ENCODE measurements at regions not wholly inside any gene's neighbourhood (a gene's known extent, or its start where the extent isn't known, plus 50 kb on each side); places are given as distances from the start of the nearest gene placed in this dataset.
A peak's percentile ranks its signal among the peaks of the same experiment; 100 is the strongest.

DNA sequence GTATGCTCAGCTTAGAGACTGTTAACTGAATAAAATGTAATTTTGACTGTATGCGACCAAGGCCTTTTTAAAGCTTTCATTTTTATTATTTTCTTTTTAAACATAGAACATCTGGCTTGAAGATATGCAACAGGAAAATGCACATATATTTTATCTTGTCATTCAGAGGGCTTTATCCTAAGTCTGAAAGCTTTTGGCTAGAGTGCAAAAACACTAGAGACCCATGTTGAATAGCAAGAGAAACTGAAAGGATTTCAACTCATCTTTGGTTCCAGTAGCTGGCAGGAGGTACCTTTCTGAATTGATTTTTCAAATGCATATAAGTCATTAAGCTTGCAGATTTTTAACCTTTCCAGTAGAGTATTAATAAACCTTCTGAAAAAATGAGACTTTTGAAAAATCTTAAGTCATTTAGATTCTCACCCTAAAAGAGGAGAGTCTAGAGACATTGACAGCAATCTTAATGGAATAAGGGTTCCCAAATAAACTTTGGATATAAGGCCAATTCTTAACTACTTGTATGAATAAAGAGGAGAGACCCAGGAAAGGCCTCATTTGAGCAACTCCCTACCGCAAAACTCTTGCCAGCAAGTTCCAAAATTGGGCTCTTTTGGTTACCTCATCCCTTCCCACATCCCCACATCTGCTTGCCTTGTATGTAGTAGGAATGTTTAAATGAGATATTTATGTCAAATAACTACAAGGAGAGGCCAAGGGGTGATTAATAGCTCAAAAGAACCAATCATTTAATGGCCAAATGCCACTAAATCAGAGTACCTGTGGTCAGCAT is 454.4 kb downstream of the HTR7 start:
- DNase-seq (ENCODE audit: low read depth in 2 of 2) = no peak

DNA sequence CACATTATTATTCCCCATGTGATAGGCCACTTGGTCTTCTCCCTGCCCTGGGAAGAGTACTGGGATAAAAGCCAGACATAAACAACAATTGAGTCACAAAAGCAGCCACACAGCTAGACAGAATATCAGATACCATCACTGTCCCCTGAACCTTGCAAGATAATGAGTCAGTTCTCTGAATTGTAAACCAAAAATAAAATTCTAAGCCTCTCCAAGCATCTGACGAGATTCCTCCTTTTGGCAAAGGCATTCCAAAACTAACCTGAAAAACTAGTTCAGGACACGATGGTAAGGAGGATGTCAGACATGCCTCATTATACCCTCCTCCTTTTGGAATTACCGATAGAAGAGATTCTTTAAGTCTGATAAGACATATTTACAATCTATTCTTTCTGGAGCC is 450.7 kb downstream of the HTR7 start:
- DNase-seq (ENCODE audit: low read depth in 2 of 2) = peak in 1 of 2 donors; percentile 10

DNA sequence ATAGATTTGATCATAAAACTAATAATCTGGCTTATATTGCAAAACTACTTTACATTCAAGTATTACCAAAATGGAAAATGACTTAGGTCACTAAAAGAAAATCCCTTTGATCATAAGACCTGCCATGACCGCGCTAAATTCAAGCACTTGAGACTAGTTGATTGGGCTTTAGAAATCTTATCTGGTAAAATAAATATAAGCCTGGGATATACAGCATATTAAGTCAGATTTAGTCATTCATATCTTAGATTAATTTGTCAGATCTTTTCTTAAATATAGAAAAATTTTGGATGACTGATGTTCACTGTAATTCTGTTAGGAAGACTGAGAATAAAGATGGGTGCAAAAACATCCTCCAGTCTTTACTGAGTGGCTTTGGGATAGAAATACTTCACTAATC is 450.0 kb downstream of the HTR7 start:
- no peak for DNase-seq (ENCODE audit: low read depth in 2 of 2)

DNA sequence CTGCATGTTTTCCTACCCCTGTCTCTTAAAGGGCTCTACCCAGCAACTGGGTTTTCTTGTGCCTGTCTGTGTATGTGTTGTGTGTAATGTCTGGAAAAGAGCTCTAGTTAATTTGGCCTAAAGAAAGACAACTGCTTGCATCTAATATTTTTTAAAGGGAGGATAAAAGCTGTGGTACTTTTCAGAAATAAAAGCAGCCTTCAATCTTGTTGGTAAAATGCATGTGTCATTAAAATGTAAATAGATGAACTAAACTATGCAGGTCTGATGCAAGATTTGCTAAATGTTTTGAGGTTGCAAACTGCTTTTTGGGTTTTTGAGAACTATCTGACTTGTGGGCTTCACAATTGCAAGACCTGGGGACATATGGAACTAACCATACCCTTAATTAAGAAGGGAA is 445.3 kb downstream of the HTR7 start:
- no peak for DNase-seq (ENCODE audit: low read depth in 2 of 2)

DNA sequence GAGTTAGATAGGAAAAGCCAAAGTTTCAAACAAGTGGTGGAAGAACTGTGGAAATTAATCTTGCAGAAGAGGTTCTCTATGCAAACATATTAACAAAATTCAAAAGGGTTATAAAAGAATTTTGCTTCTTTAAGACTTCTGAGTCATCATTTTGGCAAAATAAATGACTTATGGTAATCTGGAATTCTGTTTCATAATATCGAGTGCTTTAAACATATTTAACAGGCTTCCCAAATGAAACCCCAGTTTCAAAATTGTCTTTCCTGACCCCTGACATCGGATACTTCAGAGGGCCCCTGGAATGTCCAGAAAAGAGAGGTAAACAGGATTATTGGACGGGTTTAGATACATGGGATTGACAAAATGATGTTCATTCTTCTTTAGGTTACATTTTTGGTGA is 444.6 kb downstream of the HTR7 start:
- DNase-seq (ENCODE audit: low read depth in 2 of 2) = no peak

DNA sequence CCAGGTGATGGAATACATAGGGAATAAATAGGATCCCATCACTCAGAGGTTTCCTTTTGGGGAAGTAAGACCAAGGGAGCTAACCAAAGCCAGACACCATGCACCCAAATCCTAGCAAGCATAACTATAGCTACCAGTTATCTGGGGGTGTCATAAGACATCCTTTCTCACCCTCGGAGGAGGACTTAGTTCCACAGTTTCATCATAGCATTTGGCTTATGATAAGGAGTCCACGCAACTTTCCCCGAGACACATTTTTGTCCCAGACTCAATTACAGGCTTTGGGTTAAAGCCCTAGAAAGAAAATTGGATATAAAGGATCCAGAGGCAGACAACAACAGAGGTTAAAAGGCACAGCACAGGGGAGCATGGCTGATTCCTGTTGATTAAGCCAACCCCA is 442.9 kb downstream of the HTR7 start:
- no peak for DNase-seq (ENCODE audit: low read depth in 2 of 2)

DNA sequence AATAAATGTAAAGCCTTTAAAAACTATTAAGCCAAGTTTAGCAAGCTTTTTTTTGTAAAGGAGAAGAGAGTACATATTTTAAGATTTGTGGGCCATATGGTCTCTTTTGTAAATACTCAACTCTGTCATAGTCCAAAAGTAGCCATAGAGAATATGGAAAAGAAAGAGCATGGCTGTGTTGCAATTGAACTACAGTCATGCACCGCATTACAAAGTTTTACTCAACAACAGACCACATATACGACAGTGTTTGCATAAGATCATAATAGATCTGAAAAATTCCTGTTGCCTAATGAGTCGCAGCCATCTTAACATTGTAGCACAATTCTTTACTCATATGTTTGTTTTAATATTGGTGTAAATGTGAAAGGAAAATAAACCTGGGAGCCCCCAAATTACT is 440.8 kb downstream of the HTR7 start:
- no peak for DNase-seq (ENCODE audit: low read depth in 2 of 2)

DNA sequence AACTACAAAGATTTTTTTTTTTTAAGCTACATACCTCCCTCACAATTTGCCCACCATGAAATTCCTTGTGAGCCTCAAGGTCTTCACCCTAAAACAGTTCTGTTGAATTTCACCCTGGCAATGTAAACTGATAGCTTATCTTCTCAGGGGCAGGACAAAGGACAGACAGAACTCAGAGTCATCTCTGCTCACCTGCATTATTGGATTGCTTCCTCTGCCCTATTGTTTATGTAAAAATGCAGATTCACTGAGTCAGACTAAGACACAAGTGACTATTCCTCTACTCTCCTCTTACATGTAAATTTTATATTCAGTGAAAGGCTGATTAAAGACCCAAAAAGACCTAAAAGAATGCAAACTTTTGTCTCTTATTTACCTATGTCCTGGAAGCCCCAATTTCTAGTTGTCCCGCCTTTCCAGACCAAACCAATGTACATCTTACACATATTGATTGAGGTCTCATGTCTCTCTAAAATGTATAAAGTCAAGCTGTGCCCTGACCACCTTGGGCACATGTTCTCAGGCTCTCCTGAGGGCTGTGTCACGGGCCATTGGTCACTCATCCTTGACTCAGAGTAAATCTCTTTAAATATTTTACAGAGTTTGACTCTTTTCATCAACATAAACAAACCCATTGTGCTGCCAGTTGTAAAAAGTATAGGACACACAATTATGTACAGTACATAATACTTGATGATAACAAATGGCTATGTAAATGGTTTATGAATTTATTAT is 440.2 kb downstream of the HTR7 start:
- no peak for DNase-seq (ENCODE audit: low read depth in 2 of 2)

DNA sequence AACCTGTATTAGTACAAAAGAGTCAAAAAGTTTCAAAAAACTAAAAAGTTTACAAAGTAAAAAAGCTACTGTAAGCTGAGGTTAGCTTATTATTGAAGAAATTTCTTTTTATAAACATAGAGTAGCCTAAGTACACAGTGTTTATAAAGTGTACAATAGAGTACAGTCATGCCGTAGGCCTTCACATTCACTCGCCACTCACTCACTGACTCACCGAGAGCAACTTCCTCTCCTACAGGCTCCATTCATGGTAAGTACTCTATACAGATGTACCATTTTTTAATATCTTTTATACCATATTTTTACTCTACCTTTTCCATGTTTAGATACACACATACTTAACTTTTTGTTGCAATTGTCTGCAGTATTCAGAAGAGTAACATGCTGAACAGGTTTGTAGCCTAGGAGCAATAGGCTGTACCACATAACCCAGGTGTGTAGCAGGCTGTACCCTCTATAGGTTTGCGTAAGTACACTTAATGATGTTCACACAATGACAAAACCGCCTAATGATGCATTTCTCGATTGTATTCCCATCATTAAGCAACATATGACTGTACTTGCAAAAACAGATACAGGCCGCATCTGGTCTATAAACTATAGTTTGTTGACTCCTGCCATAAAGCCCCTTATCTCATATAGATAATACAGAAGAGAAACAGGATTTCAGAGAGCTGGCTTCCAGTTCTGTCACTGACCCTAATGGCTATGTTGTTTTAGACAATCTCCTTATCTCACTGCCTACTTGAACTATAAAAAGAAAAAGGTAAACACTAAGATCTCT is 438.8 kb downstream of the HTR7 start:
- peak in 1 of 2 donors; percentile 80 for DNase-seq (ENCODE audit: low read depth in 2 of 2)

DNA sequence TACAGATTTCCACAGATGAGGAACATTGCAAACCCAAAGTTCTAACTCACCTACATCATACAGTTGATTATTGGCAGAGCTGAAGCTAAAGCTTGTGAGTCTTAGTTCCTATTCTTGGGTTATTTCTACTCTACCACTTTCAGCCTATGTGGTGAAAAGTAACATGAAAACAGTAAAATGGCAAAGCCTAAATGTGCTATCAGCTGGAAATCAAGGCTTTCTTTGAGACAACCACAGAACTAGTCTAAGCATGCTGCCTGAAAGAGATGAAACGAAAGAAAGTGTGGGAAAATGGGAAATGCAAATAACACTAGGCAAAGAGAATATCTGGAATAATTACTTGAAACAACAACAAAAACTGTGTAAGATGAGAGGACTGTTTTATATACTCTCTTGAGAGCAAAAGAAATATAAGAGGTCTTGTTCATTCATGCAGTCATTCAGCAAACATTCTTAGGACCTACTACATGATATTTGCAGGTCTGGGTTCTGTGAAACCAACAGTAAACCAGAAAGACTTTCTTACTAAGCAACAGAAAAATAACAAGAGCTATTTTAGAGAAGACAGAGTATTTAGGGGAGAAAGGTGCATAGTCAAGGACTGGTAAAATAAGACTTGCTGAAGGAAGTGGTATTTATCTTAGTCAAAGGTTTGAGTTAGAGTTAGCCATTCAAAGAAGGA is 437.1 kb downstream of the HTR7 start:
- no peak for DNase-seq (ENCODE audit: low read depth in 2 of 2)

DNA sequence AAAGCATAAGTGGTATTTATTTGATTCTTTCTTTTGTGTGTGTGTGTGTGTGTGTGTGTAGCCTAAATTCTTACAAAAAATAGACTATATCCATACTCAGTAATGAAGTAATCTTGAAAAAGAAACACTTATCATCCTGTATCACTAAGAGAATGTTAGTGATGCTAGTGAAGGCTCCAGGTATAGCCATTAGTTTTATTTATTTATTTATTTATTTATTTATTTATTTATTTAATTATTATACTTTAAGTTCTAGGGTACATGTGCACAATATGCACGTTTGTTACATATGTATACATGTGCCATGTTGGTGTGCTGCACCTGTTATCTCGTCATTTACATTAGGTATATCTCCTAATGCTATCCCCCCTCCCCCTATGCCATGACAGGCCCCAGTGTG is 436.0 kb downstream of the HTR7 start:
- no peak for DNase-seq (ENCODE audit: low read depth in 2 of 2)

DNA sequence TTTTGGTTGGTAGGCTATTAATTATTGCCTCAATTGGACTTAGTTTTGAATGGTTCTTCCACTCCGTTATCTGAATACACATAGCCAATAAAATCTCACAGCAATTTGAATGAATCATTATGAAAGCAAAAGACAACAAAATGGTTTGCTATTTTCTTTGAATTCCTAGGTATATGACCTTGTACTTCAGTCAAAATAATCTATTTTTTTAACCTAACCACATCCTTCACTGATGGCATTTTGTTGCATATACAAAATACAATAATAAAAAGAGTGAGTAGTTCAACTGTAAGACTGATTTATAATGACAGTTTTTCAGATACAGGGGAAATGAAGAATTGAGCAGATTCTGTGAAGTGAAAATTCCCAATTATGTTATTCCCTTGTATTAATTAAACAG is 433.1 kb downstream of the HTR7 start:
- no peak for DNase-seq (ENCODE audit: low read depth in 2 of 2)

DNA sequence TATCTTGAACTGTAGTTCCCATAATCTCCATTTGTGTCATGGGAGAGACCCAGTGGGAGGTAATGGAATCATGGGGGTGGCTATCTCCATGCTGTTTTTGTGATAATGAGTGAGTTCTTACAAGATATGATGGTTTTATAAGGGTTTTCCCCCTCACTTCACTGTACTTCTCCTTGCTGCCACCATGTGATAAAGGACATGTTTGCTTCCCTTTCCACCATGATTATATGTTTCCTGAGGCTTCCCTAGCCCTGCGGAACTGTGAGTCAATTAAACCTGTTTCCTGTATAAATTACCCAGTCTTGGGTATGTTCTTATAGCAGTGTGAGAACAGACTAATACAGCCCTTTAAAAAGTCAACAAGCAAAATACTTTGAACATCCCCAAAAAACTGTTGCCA is 427.7 kb downstream of the HTR7 start:
- peak in 1 of 2 donors; percentile 27 for DNase-seq (ENCODE audit: low read depth in 2 of 2)

DNA sequence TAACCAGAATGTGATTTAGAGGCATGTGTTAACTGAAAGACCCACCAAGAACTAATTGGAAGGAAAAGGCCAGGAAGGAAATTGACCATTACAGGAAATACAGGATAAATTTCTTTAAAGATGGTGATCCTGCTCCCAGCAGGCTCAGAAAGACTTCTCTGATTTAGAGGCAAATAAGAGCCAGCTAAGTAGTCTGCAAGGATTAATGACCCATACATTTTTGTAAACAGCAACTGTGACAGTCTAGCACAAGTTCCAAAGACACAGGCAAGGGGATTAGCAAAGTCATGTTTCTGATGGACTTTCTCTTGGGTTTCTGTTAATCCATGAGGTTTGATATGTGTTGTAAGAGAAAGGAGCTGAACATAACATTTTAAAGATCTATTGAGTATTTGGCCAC is 425.0 kb downstream of the HTR7 start:
- no peak for DNase-seq (ENCODE audit: low read depth in 2 of 2)

DNA sequence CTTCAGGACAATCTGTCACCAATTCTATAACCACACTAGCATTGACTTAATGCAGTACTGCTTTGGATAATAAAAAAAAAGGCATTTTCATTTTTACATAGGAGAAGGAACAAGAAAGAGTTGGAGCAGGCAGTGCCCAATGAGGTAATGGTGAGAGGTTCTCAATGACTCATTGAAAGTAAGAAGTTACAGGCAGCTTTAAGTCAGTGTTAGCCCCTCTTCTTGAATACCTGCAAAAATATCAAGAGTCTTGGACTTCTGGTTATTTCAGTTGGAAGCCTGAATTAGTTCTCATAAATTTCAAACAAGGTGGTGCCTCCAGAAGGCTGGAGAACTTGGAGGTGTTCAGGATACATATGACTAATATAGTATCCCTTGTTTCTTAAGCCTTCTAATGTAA is 422.5 kb downstream of the HTR7 start:
- DNase-seq (ENCODE audit: low read depth in 2 of 2) = no peak

DNA sequence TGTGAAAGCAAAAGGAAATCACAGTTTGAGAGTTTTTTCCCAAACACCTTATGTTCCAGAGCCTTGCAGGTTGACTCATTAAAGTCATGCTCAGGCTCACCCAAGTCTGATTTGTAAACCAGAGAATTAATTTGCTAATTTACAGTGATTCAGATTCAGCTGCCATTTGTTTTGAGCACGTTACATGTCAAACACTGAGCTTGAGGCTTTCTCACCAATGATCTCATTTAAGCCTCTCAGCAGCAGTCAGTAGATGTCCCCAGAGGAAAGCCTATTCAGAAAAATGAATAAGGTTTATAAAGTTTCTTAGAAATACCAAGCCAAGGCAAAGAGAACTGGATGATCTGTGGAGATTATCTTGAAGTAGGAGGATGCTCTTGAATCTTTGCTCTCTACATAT is 420.4 kb downstream of the HTR7 start:
- no peak for DNase-seq (ENCODE audit: low read depth in 2 of 2)

DNA sequence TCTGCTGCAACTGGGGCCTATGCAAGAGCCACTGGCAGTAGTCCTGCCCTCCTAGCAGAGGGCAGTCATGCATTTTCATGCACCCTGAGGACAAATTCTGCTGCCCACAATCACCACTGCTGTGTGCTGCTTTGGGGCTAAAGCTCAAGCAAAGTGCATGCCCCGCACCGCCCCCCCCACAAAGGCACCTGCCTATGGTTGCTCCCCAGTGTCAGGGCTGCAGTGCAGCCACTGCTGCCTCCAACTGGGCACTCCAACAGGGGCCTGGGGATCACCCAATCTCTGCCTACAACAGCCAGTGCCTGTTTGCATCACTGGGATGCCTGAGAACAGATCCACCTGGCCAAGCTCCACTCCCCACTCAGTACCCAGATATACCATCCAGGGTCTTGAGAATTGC is 417.0 kb downstream of the HTR7 start:
- DNase-seq (ENCODE audit: low read depth in 2 of 2) = no peak

DNA sequence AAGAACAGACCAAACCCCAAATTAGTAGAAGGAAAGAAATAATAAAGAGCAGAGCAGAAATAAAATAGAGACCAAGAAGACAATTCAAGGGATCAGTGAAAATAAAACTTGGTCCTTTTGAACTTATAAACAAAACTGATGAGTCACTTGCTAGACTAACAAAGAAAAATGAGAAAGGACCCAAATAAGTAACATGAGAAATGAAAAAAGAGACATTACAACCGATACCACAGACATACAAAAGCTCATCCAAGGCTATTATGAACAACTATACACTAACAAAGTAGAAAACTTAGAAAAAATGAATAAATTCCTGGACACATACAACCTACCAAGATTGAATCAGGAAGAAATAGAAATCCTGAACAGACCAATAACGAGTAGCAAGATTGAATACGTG is 414.5 kb downstream of the HTR7 start:
- DNase-seq (ENCODE audit: low read depth in 2 of 2) = no peak

DNA sequence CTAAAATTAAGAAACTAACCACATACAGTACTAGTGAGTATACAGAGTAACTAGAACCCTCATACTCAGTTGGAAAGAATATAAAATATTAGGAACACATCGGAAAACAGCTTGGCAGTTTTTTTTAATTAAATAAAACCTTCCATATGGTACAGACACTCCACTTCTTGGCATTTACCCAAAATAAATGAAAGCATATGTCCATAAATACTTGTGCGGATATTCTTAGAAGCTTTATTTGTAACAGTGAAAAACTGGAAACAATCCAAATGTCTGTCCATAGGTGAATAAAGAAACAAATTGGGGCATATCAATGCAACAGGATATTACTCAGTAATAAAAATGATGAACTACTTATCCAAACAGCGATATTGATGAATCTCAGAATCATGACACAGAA is 410.0 kb downstream of the HTR7 start:
- peak in 1 of 2 donors; percentile 35 for DNase-seq (ENCODE audit: low read depth in 2 of 2)

DNA sequence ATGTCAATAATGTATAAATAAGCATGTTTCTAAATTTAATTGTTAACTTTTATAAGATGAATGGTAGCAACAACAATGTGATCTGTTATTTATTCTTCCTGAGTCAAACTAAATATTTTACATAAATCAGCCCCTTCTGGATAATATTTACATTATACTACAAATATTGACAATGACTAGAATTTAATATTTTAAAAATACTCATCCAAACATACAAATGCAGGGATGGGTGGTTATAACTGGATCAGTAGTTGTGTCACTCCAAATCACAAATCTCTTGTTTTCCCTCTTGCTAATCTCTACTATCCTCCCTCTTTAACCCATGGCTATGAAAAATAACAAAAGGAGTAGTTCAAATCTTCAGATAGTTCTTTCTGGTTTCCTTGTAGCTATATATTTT is 407.0 kb downstream of the HTR7 start:
- DNase-seq (ENCODE audit: low read depth in 2 of 2) = no peak

DNA sequence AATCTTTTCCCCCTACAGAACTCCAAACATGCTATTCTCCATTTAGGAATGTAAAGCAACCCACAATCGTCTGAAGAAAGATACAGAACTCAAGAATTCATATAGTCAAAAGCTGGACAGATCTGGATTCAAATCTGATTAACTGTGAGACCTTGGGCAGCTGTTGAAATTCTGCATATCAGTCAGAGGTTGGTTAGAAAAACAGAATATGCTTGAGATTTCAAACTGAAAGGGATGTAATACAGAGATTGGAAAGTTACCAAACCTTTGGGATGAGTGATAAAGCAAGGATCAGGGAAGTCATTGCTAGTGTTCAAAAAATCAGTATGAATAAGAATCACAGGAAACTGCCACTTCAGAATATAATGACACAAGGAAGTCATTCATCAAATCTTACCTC is 406.6 kb downstream of the HTR7 start:
- peak; percentile 5 to 32 for DNase-seq (ENCODE audit: low read depth in 2 of 2)

DNA sequence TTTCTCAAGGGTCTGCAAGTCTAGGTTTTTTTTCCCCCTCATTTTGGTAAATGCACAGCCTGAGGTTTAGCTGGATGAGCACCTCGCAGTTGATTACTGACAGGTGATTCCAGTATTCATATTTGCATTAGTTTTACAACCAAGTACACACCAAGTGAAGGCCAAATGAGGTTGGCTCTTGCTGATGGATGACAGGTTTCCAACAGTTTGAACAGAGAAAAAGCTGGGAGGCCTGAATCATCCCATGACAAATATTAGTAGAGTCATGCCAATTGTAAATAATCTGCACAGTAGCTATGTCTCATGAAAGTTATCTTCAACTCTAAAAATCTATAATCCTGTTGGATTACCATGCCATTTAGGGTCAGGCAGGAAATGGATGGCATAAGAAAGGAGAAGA is 399.8 kb downstream of the HTR7 start:
- no peak for DNase-seq (ENCODE audit: low read depth in 2 of 2)
